Stimulated activated CD4-positive, alpha-beta T cell treated with anti-CD3 and anti-CD28 coated beads, Interleukin-4, amount 100 ng/mL, for 4 hours (primary cell): ENCODE measurements at regions not wholly inside any gene's neighbourhood (a gene's known extent, or its start where the extent isn't known, plus 50 kb on each side); places are given as distances from the start of the nearest gene placed in this dataset.
"Not testable (repeated sequence)": the region's sequence is repeated elsewhere in the genome, so short reads cannot be mapped to it uniquely, and the experiment has no call there.

Experiments used
- DNase-seq, 2 experiments: peaks; one replicate each; pipeline ENCODE4 v3.0.0-alpha.2; 2020

DNA sequence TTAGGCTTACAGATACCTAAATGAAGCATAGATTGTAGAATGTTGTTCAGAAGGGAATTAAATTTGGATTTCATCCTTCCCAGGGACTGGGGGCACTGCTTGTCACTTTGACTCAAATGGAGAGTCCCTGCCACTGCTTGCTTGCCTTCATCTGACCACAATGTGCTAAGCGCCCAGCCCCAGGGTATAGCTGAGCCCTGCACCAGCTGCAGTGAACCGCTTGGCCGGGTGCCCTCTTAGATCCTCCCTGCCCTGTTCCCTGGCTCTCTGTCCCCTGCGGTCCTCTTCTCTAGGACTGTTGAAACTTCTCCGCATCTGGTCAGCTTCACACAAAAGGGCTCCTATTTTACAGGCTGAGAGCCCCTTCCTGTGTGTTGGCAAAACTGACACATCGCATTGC lies 170.9 kb downstream of the BCL2L11 start:
- not testable (repeated sequence) for DNase-seq

DNA sequence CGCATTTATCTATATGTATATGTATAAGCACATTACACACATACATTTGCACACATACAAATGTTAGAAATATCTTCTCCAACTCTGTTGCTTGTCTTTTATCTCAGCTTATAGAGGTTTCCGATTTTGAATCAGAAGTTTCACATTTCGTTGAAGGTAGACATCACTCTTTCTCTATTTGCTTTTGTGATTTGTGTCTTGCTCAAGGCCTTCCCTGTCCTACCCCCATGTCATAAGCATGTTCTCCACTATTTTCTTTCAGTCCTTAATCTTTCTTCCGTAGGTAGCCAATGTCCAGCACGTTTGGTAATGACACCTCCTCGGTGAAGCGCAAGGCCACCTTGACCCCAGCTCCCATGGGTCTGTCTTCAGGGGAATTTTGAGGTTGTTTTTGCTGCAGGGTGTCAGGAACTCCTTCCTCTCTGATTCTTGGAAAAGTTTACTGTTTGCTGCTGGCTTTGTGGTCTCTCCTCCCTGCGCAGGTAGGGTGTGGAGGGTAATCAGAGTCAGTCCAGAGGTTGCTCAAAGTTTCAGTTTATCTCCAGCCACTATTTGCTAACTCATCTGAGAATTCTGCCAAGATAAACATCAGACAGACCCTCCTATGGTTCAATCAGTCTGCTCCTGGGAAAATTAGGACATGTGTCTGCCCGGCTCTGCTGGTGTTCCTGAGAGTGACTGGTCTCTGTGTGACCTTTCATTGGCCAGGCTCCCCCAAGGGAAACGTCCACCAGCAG lies 171.7 kb downstream of the BCL2L11 start:
- not testable (repeated sequence) for DNase-seq

DNA sequence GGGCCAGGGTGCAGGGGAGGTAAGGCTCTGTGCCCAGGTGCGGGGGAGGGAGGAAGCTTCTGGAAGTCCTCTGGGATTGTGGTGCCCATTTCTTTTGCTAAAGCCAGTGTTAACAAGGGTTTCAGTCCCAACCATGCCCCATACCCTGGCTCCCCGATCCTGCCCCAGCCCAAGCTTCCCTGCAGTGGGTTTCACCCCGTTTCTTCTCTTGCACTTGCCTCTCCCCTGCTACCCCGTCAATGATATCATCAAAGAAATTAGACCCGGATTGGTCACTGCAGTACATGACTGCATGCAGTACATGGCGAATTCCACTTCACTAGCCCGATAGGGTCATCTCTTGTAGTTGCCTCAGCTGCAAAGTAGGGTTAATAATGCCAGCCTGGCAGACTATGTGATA lies 174.0 kb downstream of the BCL2L11 start:
- not testable (repeated sequence) for DNase-seq

DNA sequence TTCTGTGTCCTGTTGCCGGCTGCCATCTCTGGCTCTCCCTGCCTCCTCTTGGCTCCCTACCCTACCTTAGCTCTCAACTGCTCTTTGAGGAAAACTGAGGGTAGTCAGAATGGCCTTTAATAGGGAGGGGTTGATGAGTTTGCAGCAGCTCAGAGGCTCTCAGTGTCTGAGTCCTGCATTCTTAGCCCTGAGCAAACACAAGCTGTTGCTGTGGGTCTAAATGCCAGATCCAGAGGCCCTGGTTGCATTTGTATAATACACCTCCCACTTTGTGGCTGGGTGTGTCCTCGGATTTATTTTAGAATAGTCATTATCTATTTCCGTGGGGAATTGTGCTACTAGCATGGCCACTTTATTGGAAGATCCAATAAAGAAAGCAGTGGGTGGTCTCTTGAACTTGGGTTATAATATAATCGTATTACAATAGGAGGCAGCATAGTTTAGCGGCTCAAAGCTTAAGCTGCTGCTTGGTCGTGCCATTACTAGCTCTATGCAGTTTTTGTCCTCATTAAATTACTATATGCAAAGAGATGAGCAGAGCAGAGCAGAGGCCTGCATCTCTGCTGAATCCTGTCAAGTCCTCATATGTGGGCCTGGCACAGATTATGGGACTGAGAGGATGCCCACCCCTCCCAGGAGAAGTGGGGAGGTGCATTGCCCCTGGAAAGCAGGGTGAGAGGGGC lies 175.5 kb downstream of the BCL2L11 start:
- DNase-seq: not testable (repeated sequence)

DNA sequence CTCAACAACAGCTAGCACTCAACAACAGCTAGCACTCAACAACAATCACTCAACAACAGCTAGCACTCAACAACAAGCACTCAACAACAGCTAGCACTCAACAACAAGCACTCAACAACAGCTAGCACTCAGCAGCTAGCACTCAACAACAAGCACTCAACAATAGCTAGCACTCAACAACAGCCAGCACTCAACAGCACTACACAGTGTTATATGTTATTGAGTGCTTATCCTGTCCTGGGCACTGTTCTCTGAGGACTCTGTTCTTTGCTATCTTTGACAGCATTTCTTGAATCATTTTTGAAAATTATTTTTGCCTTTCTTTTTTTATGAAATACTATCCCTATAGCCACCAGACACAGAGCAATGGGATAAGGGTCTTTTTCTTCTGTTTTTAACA lies 176.4 kb downstream of the BCL2L11 start:
- not testable (repeated sequence) for DNase-seq

DNA sequence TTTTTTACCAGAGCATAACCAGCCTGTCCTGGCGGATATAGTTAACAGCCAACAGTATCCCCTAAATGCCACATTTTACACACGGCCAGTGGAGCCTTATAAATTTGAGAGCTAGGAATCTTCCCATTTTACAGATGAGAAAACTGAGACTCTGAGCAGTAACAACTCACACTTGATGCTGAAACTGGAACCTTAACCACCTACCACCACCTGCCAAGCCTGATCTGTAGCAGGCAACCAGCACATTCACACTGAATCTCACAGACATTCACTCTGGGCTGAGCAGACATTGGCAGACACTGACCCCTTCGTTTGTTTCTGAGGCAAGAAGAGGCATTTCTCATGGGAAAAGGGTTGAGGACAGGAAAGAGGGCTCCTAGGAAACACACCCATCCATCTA lies 178.2 kb downstream of the BCL2L11 start:
- DNase-seq: not testable (repeated sequence)

DNA sequence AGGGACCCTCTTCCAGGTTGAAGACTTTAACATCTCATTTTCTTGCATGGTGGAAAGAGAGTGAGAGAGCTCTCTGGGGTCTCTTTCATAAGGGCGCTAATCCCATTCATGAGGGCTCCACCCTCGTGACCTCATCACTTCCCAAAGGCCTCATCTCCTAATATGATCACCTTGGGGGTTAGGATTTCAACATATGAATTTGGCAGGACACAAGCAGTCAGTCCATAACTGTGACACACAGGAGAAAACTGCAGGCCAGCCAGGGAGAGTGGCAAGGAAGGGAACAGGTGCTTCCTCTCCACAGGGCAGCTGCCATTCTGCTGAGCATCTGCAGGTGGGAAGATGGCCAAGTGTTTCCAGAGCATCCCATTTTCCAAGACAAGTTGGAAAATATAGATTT lies 178.9 kb downstream of the BCL2L11 start:
- not testable (repeated sequence) for DNase-seq

DNA sequence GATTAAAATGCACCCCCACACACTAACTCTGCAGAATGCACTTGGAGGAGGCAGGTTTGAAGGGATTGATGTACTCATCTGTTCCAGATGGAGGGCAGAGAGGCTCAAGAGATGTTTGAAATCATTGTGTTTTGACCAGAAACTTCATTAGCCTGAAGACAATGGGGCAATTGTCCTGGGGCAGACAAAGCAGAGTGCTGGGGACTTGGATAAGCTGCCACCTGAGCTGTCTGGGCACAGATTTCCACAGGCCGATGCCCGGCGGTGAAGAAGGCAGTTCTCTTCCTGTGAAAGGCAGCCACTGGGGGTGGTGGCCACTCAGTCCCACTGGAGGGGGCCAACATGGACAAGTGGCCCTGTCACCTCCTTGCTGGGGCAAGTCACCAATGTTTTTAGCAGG lies 181.0 kb downstream of the BCL2L11 start:
- not testable (repeated sequence) for DNase-seq

DNA sequence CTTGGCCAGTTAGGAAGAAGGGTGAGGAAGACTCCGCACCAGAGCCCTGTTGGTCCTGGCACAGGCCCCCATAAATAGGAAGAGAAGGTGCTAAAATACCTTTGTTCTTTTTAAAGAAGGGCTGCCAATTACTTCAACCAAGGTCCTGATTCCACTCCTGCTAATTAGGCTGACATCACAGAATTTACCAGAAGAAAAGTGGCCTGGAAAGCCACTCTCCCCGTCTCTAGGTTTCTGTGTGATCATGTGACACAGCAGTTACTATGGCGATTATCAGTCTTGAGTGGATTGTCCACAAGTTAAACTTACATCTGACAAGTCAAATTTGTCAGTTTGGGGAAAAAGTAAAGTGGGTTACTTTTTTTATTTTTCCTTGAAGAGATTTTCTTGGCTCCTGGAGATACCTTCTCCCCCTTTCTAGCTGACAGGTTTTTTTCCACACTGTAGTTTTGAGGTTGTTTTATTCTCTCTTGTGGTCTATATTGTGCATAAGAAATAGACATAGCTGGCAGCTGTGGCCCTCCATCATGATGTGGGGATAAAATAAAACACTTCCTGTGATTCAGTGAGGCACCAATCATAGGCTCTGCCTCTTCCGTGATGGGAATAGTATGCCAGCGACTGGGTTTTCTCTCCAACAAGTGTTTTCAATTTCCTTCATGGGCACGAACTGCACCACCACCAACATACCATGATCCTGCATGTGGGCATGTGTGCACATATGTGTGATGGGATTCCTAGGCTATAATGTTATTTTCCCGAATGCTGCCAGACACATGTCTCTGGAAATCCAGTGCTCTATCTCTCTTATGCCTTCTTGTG lies 181.9 kb downstream of the BCL2L11 start:
- DNase-seq: not testable (repeated sequence)

DNA sequence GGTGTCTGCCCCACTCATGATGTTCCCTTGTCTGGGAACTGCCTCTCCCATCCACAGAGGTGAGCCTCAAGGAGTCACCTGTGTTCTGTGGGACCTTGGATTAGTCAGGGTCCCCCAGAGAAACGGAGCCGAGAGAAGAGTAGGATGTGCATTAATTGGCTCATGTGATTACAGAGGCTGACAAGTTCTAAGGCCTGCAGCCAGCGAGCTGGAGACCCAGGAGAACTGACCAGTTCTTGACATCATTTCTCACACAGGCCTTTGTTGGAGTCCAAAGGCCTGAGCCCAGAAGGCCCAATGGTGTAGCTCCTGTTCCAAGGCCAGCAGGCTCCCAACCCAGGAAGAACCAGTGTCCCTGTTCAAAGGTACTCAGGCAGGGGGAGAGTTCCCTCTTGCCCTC lies 186.6 kb downstream of the BCL2L11 start:
- DNase-seq: not testable (repeated sequence)

DNA sequence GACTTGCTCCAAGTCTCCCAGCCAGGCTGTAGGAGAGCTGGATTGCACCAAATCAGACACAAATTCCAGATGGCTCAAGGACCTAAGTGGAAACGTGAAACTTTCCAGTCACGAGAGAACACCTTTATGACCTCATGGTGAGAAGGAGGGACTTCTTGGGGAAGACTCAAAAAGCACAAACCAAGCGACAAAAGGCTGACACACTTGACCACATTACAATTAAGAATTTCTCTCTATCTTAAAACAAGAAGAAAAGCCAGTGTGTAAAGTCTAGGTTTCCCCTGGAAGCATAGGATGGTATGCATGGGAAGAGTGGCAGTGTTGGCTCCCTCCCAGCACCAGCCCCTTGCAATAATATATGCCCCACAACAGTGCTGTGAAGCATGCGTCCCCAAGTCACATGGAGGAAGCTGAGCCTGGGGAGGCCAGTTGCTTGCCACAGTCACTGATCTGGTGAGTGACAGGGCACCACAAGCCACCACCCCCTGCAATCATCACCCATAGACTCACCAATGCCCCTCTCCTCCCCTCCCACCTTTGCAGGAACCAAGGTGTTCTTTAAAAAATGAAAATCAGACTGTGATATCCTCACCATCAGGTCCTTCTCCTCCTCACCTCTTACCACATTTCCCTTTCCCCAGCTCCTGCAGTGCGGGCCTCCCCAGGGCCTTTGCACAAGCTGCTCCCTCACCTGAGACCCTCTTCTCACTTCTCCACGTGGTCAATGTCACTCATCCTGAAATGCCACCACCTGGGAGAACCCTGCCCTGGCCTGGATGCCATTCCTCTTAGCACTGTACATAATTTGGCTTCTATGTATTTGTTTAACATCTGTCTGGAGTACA lies 188.7 kb downstream of the BCL2L11 start:
- not testable (repeated sequence) for DNase-seq

DNA sequence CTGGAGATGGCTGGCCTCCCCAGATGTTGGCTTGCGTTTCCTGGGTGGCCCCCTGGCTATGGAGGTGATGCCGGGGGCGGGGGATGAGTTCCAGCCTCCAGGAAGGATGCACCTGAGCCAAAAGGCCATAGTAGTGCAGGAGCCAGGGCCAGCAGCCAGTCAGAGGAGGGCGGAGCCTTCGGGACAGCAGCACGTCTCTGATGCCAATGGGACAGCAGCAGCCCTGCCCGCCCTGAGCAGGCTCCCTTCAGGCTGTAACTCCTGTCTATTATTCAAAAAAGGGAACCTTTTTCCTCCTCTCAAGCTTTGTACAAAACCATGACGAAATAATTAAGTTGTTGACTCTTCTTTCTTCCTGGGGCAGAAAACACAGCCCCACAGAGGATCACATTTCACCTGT lies 189.7 kb downstream of the BCL2L11 start:
- not testable (repeated sequence) for DNase-seq

DNA sequence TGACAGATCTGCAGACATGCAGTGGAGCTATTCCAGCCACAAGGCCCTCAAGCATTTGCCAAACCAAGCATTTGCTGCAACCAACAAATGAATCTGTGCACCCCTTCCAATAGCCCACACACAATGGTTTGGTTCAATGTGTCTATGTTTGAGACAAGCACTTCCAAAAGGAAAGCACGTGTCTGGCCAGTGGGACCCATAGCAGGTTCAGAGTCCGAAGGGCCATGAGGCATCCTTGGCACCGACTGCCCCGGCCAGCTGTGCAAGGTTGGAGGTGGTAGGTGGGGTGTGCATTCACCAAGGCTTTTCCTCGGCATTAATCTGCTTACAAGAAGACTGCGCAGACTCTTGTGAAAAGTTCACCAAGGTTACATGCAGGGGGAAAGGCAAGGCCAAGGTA lies 190.9 kb downstream of the BCL2L11 start:
- not testable (repeated sequence) for DNase-seq

DNA sequence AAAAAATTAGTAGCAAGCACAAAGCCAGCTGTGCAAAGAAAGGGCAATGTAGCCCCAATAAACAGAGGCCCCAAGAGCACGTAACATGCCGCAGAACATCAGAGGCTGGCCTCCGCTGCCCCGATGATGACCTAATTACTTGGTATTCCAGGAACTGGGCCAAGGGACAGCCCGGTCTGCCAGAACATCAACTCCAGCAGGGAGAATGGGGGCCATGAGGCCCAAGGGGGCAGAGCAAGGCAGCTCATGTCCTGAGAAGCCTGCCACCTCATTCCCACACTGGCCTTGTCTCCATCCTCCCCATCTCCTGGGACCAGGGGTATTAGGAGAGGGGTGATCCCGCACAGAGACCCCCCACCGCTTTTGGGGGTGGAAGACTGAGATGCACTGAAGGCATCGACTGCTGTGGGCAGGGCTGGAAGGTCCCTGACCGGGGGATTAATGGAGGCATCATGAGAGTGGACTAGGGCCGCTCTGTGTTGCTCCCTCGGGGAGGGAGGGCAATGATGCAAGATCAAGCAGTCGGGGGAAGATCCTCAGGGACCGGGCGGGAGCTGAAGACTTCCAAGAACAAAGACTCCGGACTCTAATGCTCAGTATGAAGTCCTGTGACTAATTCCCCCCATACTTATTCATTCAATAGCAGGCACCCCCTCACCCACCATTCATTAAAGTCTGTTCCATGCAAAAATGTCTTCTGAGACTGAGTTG lies 192.3 kb downstream of the BCL2L11 start:
- not testable (repeated sequence) for DNase-seq

DNA sequence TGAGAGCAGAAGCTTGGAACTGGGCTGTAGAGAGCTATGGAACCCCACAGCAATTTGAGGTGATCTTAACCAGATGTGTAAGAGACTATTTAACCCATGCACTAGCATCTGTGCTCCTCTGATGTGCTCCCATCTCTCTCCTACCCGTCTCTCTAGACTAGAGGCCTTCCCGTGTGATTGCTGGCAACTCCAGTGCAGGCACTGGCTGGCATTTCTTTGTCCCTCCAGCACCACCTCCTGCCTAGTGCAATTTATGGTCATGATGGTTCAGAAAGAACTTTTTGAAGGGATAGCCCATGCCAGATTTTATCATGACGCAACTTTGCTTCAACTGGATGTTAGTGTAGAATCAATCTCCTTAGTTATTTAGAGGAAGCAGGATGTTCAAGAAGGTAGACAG lies 193.0 kb downstream of the BCL2L11 start:
- not testable (repeated sequence) for DNase-seq

DNA sequence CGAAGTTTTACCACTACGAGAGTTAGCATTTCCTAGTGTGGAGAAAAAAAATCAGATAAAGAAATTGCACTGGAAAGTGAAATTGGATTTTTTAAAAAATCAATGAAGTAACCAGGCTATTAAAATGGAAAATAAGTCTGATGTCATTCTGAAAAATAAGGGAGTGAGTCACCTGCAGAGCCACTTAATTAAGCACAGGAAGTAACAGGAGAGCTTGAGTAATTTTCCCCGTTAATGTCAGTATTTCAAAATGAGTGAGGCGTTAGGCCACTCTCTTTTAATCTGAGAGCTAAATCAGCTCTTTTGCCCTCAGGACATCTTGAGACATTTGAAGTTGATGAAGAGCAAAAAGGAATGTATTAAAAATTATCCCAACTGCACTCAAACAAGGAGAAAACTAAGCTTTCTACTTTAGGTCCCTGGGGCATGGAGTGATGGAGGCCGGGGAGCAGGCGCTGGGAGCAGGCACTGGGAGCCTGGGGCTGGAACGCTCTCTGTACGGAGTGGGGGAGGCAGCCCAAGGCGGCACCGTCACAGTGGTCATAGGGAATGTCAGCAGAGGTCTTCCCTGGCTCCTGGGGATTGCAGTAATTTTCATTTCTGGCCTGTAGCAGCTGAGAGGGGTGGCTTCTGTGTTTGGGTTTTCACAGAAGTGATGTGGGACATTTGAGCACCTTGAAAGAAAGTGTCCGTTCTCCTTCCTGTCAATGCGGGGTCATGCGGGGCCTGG lies 194.6 kb downstream of the BCL2L11 start:
- DNase-seq: not testable (repeated sequence)

DNA sequence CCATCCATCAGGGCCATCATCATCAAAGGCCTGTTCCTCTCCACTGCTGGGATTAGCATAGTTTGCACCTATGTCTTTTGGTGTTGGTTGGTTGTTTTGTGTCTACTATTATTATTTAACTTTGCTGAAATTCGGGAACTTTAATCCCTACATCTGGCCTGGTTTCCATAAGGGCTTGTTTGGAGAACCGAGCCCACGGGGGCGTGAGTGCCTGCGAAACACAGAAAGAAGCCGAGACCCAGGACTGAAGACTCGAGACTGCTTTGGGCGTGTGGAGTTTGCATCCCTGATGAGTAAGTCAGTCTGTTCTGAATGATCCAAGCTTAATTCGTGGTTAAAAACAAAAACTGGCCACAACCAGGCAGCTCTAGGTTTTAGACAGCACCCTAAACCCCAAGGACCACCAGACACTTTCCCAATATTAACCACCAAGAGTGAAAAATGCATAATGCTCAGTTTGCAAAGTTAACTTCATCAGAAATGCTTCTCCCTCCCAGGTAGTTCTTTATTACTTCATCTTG lies 195.6 kb downstream of the BCL2L11 start:
- not testable (repeated sequence) for DNase-seq

DNA sequence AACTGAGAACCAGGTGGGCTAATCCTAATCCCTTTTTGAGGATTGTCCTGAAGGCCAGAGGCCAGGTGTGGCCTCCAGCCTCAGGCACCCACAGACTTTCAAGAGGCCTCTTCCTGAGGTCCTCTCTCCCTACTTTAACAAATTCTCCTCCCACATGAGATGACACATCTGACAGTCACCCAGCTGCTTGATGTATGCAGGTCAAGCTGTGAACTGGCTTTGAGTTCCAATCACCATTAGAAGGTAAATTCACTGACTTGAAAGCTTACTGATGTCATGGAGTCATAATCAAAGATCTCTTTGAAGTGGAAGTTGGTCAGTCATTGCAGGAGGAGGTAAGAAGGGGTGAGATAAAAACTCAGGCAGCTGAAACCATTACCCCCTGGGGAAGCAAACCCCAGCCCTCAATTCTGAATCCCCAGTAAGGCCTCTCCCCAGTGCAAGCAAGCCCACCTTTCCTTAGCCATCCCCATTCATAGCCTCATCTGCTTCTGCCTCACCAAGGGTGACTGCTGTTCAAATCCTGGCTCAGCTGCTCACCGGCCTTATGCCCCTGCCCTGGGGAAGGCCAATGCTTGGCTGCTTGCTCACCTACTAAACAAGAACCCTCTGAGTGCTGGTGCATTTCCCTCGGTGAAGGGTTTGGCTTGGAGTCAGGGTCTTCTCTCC lies 196.3 kb downstream of the BCL2L11 start:
- not testable (repeated sequence) for DNase-seq

DNA sequence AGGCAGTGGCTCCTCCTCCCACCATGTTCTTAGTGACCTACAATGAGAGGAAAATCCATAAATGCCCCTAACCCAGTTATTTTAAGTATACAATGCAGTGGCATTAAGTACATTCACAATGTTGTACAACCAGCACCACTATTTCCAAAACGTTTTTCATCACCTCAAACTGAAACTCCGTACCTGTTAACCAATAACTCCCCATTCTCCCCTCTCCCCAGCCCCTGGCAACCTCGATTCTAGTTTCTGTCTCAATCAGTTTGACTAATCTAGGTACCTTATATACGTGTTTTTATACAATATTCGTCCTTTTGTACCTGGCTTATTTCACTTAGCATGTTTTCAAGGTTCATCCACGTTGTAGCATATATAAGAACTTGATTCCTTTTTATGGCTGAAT lies 198.8 kb downstream of the BCL2L11 start:
- not testable (repeated sequence) for DNase-seq

DNA sequence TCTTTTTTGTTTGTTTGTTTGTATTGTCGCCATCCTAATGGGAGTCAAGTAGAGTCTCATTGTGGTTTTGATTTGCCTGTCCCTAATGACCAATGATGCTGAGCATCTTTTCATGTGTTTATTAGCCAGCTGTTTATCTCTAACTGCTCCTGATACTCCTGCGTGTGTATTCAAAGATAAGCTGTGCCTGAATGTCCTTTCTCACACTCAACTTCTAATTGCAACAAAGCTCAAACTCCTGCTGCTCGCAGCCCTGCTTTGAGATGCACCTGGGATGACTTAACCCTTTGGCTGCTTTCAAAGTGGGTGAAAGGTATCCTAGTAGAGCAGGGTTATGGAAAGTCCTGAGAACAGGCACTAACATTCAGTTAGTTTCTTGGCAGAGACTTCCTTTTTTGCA lies 199.6 kb downstream of the BCL2L11 start:
- DNase-seq: not testable (repeated sequence)
